Activated T-cell treated with anti-CD3 and anti-CD28 coated beads for 1 hour (primary cell): ENCODE measurements at regions not wholly inside any gene's neighbourhood (a gene's known extent, or its start where the extent isn't known, plus 50 kb on each side); places are given as distances from the start of the nearest gene placed in this dataset.

Experiments
- DNase-seq: peaks from one replicate; pipeline ENCODE4 v3.0.0-alpha.2; 2020; ENCODE audit warnings: low read depth

DNA sequence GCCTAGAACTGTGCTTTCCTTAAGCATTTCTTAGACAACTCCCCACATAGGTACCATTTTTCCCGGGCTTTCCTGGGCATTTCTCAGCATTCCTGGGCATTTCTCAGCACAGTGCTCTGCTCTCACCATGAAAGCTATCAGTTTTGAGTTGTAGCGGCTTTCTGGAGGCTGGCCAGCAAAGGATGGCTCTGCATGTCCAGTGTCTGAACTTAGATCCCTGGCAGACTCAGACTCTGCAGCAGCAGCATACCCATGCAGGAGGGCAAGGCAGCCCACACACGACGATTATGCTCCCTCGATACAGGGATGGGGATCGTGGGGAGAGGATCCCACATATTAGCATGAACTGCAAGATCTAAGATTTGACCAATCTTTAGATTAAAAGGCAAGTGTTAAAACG, 248.9 kb upstream of the MKI67 start:
- no peak for DNase-seq

GRCh38 chr10:128377364-128377987, 251.3 kb upstream of the MKI67 start:
- no peak for DNase-seq

DNA sequence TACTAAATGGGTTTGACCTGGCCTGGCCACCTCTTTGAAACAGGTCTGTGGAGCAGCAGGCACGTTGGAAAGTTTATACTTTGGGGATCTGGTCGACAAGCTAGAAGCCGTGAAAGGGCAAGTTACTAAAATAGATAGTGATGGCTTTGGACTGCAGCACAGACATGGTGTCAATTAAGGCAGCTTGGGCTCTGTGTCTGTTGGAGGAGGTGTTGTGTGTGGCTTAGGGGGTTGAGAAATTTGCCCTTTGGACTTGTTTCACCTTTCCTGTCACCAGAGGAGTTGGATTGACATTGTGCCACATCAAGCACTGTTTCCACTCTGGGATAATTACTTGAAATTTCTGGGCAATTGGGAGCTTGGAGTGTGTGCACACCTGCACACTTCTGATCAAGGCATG, 251.8 kb upstream of the MKI67 start:
- DNase-seq, result no peak

GRCh38 chr10:128380946-128381345, 254.7 kb upstream of the MKI67 start:
- no peak for DNase-seq

- no peak for DNase-seq
Observed at GRCh38 chr10:128382225-128382624, 256.0 kb upstream of the MKI67 start.

GRCh38 chr10:128384831-128385230, 258.6 kb upstream of the MKI67 start:
- DNase-seq, result no peak

GRCh38 chr10:128386231-128386630, 260.0 kb upstream of the MKI67 start:
- no peak for DNase-seq

GRCh38 chr10:128386816-128387604, 260.8 kb upstream of the MKI67 start:
- no peak for DNase-seq

DNA sequence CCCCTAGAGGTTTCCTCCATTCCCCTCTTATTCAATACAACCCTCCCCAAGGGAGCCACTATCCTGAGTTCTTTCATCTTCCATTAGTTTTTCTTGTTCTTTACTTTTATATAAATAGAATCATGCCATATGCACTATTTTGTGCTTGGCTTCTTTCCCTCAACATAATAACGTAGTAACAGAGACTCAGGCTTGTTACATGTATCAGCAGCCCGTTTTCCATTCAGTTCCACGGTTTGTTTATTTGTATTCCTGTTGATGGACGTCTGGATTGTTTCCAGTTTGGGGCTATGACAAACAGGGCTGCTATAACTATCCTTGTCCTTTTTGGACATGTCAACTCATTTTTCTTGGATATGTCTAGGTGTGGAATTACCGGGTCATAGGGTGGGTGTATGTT, 264.4 kb upstream of the MKI67 start:
- no peak for DNase-seq

DNA sequence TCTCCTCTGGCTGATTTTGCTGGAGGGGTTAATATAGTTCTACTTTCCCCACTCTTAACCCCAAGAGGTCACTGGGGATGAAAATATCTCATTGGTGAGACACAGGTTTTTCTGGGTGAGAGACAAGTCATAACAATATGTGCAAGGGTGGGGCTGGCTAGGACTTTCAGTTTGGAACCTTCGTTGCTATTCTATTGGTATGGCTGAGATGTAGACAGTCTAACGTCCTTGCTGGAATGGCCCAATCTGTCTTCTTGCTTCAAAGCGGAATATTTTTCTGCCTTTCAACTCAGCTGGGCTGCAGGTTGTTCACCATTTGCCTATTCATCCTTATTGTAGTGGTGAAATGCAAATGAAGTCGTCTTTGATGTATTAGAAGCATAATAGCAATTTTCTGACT, 267.3 kb upstream of the MKI67 start:
- DNase-seq, result no peak

GRCh38 chr10:128398118-128398517, 271.9 kb upstream of the MKI67 start:
- no peak for DNase-seq

GRCh38 chr10:128398999-128399398, 272.8 kb upstream of the MKI67 start:
- DNase-seq, result no peak

- no peak for DNase-seq
Observed at GRCh38 chr10:128400564-128400963, 274.3 kb upstream of the MKI67 start.

- no peak for DNase-seq
Observed at GRCh38 chr10:128405450-128405849, 279.2 kb upstream of the MKI67 start.

DNA sequence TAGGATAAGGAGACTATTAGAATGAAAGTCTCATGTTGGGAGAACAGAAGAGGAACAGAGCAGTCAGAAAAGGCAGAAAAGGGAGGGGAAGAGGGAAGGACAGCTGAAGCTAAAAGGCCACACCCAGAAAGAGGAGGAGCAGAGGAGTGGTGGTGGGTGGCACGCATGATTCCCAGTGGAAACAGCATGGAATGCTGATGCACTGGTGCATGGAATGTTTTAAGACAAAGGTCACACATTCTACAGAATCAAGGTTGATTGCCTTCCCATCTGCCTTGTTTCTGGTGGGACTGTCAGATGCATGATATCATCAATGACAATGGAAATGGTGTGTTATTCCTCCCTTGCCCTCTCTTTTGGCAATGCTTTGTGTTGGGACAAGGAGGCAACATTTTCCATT, 285.4 kb upstream of the MKI67 start:
- DNase-seq, result no peak

DNA sequence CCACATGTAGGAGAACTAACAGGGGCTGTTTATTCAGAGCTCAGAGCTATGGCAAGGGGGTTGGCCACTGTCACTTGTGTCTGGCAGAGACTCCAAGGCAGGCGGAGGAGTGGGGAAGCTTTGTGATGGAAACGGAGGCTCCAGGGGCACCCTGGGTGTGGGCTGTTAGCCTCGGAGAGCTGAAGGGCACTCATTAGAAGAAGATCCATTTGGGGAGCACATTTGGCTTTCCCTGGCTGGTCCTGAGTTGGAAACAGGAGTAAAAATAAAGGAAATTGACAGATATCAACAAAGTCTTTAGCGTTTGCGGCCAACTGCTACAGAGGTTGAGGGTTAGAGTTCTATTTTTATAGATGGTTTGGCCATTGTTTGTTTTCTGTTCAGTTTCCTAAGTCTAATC, 288.3 kb upstream of the MKI67 start:
- DNase-seq, result no peak

- no peak for DNase-seq
Observed at GRCh38 chr10:128416231-128416630, 290.0 kb upstream of the MKI67 start.

DNA sequence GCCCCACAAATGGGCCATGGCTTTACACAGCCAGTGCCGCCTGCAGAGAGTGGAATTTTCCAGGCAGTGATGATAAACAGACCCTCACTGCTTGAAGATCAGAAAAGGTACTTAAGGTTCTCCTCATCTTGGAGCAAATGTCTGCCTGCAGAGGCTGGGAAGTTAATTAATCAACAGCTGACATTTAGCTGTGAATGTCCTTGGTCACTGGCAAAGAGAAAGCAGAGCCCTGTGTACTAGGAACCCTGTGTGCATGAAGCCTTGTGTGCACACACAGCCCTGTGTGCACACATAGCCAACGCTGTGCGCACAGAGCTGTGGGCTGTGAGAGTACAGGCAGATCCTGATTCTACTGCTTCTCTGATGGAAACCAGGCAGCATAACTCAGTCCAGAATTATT, 291.6 kb upstream of the MKI67 start:
- DNase-seq, result no peak

GRCh38 chr10:128418819-128419218, 292.6 kb upstream of the MKI67 start:
- DNase-seq, result no peak

GRCh38 chr10:128419466-128420019, 293.3 kb upstream of the MKI67 start:
- DNase-seq, result no peak

- no peak for DNase-seq
Observed at GRCh38 chr10:128420623-128421022, 294.4 kb upstream of the MKI67 start.

DNA sequence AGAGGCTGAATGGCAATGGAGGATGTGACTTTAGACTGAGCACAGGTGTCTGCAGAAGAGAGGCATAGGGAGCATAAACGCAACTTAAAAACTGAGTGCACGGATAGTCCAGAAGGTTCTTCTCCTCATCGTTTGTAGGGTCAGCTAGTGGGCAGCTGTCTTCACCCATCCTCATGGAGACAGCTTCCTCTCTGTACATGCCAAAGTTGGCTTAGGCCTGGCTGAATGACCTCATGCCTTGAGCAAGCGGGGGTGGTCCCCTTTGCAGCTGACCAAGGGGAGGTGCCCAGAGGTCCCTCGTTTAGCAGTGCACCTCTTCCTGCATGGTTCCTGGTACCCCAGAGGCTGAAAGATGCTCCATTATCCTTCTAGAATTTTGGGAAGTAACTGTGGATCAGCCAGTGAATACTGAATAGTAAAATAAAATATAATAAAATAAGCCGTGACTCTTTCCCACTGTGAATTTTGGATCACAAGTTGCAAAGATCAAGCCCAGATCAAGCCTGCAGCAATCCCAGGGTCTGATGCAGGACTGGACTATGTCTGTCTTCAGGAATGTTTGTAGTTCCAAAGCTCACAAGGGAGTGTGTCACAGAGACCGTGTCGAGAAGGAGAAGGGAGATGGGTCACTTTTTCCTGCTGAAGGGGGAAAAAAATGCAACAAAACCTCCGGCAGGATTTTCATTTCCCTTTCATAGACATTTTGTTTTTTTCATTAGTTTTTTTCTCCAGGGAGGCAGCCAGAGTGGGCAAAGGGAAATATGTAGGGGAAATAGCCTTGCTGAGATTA, 295.3 kb upstream of the MKI67 start:
- no peak for DNase-seq

DNA sequence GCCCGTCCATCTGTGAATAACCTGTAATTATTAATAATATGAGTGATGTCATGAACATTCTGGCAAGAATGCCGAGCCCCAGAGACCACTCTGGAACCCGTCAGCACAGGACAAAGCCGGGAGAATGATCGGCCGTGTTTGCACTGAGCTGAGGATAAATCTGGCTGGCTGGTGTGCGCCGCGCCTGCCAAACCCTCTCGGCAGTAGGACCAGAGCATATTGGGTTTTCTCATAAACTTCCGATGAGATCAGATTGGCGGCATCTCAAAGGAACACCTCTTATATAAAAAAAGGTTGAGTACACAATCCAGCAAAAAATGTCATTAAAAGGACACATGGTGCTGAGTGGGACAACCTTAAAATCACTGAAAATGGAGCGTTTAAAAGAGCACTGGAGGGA, 296.0 kb upstream of the MKI67 start:
- no peak for DNase-seq
